ENCODE measurements at regions not wholly inside any gene's neighbourhood (a gene's known extent, or its start where the extent isn't known, plus 50 kb on each side); places are given as distances from the start of the nearest gene placed in this dataset.

DNA sequence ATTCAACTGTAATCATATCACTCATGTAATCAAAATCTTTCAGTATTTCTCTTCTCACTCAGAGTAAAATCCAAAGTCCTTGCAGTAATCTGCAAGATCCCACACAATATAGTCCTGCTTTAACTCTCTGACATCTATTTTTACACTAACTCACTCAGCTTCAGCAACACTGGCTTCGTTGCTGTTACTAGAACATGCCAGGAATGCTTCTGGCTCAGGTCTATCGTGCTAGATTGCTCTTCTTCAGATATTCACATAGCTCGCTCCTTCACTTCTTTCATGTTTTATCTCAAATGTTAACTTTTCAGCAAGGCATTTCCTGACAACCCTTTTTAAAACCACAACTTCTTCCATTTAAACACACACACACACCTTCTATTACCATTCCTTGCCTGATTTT is 331.7 kb upstream of the HTR2C start (continued):
- TF ChIP-seq, protein P1, sequence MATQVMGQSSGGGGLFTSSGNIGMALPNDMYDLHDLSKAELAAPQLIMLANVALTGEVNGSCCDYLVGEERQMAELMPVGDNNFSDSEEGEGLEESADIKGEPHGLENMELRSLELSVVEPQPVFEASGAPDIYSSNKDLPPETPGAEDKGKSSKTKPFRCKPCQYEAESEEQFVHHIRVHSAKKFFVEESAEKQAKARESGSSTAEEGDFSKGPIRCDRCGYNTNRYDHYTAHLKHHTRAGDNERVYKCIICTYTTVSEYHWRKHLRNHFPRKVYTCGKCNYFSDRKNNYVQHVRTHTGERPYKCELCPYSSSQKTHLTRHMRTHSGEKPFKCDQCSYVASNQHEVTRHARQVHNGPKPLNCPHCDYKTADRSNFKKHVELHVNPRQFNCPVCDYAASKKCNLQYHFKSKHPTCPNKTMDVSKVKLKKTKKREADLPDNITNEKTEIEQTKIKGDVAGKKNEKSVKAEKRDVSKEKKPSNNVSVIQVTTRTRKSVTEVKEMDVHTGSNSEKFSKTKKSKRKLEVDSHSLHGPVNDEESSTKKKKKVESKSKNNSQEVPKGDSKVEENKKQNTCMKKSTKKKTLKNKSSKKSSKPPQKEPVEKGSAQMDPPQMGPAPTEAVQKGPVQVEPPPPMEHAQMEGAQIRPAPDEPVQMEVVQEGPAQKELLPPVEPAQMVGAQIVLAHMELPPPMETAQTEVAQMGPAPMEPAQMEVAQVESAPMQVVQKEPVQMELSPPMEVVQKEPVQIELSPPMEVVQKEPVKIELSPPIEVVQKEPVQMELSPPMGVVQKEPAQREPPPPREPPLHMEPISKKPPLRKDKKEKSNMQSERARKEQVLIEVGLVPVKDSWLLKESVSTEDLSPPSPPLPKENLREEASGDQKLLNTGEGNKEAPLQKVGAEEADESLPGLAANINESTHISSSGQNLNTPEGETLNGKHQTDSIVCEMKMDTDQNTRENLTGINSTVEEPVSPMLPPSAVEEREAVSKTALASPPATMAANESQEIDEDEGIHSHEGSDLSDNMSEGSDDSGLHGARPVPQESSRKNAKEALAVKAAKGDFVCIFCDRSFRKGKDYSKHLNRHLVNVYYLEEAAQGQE (tag by site-specific recombination; IDR thresholded peaks at IDR 0.05): no peak
- TF ChIP-seq ZFP41 (tag by site-specific recombination; IDR thresholded peaks at IDR 0.05; ENCODE audit: borderline replicate concordance) (no peak), ZNF654 (tag by site-specific recombination; IDR thresholded peaks at IDR 0.05; ENCODE audit: low read depth) (no peak), ZNF521 (tag by site-specific recombination; IDR thresholded peaks at IDR 0.05) (no peak), ZNF2 (tag by site-specific recombination; IDR thresholded peaks at IDR 0.05) (no peak), ZEB2 (tag by site-specific recombination; IDR thresholded peaks at IDR 0.05) (no peak), ZNF146 (tag by site-specific recombination; IDR thresholded peaks at IDR 0.05) (no peak), ZNF596 (tag by site-specific recombination; IDR thresholded peaks at IDR 0.05) (no peak)

DNA sequence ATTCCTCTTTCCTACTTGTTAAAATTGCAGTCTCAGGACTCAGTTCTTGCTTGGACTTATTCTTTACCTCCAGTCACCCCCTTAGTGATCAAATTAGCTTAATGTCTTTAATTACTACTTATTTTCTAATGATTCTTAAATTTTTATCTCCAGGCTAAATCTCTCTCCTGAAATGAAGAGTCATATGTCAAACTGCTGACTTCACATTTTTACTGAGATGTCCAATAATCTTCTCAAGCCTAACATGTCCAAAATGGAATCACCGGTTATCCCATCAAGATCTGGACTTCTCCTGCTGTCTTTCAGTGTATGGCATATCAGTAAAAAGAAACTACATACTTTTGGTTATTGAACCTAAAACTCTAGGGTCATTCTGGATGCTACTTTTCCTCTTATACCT is 332.3 kb upstream of the HTR2C start:
- H3K27ac ChIP-seq (ENCODE audit: extremely low read depth, low read depth, low read length): no peak overlapping the region
- no peaks in the 10 kb centered on the region for H3K9me3 ChIP-seq (ENCODE audit: control insufficient read depth, insufficient read depth, low read depth, low read length)
- ChIA-PET CTCF (no interaction called here), POLR2A (no interaction called here)
- TF ChIP-seq, protein P2, sequence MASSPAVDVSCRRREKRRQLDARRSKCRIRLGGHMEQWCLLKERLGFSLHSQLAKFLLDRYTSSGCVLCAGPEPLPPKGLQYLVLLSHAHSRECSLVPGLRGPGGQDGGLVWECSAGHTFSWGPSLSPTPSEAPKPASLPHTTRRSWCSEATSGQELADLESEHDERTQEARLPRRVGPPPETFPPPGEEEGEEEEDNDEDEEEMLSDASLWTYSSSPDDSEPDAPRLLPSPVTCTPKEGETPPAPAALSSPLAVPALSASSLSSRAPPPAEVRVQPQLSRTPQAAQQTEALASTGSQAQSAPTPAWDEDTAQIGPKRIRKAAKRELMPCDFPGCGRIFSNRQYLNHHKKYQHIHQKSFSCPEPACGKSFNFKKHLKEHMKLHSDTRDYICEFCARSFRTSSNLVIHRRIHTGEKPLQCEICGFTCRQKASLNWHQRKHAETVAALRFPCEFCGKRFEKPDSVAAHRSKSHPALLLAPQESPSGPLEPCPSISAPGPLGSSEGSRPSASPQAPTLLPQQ (tag by site-specific recombination; IDR thresholded peaks at IDR 0.05): no peak
- TF ChIP-seq EGR2 (tag by site-specific recombination; IDR thresholded peaks at IDR 0.05; ENCODE audit: low read depth) (no peak), ZNF341 (tag by site-specific recombination; IDR thresholded peaks at IDR 0.05; ENCODE audit: low read depth) (no peak), SCRT1 (tag by site-specific recombination; IDR thresholded peaks at IDR 0.05; ENCODE audit: borderline replicate concordance) (no peak), ZNF175 (tag by site-specific recombination; IDR thresholded peaks at IDR 0.05) (no peak)
- TF ChIP-seq, protein P1 (tag by site-specific recombination; IDR thresholded peaks at IDR 0.05): no peak
- TF ChIP-seq, protein P3, sequence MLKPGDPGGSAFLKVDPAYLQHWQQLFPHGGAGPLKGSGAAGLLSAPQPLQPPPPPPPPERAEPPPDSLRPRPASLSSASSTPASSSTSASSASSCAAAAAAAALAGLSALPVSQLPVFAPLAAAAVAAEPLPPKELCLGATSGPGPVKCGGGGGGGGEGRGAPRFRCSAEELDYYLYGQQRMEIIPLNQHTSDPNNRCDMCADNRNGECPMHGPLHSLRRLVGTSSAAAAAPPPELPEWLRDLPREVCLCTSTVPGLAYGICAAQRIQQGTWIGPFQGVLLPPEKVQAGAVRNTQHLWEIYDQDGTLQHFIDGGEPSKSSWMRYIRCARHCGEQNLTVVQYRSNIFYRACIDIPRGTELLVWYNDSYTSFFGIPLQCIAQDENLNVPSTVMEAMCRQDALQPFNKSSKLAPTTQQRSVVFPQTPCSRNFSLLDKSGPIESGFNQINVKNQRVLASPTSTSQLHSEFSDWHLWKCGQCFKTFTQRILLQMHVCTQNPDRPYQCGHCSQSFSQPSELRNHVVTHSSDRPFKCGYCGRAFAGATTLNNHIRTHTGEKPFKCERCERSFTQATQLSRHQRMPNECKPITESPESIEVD (tag by site-specific recombination; IDR thresholded peaks at IDR 0.05): no peak
- TF ChIP-seq, protein P4, sequence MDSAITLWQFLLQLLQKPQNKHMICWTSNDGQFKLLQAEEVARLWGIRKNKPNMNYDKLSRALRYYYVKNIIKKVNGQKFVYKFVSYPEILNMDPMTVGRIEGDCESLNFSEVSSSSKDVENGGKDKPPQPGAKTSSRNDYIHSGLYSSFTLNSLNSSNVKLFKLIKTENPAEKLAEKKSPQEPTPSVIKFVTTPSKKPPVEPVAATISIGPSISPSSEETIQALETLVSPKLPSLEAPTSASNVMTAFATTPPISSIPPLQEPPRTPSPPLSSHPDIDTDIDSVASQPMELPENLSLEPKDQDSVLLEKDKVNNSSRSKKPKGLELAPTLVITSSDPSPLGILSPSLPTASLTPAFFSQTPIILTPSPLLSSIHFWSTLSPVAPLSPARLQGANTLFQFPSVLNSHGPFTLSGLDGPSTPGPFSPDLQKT (IDR thresholded peaks at IDR 0.05; ENCODE audit: borderline replicate concordance, low read depth, low read length): no peak
- TF ChIP-seq, protein P5, sequence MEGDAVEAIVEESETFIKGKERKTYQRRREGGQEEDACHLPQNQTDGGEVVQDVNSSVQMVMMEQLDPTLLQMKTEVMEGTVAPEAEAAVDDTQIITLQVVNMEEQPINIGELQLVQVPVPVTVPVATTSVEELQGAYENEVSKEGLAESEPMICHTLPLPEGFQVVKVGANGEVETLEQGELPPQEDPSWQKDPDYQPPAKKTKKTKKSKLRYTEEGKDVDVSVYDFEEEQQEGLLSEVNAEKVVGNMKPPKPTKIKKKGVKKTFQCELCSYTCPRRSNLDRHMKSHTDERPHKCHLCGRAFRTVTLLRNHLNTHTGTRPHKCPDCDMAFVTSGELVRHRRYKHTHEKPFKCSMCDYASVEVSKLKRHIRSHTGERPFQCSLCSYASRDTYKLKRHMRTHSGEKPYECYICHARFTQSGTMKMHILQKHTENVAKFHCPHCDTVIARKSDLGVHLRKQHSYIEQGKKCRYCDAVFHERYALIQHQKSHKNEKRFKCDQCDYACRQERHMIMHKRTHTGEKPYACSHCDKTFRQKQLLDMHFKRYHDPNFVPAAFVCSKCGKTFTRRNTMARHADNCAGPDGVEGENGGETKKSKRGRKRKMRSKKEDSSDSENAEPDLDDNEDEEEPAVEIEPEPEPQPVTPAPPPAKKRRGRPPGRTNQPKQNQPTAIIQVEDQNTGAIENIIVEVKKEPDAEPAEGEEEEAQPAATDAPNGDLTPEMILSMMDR (tag by site-specific recombination; IDR thresholded peaks at IDR 0.05): no peak
- TF ChIP-seq, protein P6, sequence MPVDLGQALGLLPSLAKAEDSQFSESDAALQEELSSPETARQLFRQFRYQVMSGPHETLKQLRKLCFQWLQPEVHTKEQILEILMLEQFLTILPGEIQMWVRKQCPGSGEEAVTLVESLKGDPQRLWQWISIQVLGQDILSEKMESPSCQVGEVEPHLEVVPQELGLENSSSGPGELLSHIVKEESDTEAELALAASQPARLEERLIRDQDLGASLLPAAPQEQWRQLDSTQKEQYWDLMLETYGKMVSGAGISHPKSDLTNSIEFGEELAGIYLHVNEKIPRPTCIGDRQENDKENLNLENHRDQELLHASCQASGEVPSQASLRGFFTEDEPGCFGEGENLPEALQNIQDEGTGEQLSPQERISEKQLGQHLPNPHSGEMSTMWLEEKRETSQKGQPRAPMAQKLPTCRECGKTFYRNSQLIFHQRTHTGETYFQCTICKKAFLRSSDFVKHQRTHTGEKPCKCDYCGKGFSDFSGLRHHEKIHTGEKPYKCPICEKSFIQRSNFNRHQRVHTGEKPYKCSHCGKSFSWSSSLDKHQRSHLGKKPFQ (tag by site-specific recombination; IDR thresholded peaks at IDR 0.05): no peak
- no peaks in the 10 kb centered on the region for H3K4me1 ChIP-seq (ENCODE audit: control insufficient read depth, insufficient read depth, low read length)
- H3K36me3 ChIP-seq (ENCODE audit: control insufficient read depth in 2 of 2, insufficient read depth in 1 of 2, low read length in 2 of 2): no peaks in the 10 kb centered on the region
- no peak overlapping the region for H3K4me3 ChIP-seq (ENCODE audit: low read depth, low read length)

Measured in HEK293 (cell line).